ENCODE measurements at regions not wholly inside any gene's neighbourhood (a gene's known extent, or its start where the extent isn't known, plus 50 kb on each side); places are given as distances from the start of the nearest gene placed in this dataset.

GRCh38 chr6:117034971-117035370 lies 157.9 kb downstream of the RFX6 start:
- H3K36me3 ChIP-seq: no peaks in the 10 kb centered on the region
- H3K27me3 ChIP-seq (replicated peaks; ENCODE audit: insufficient read depth): no peaks in the 10 kb centered on the region
- H3K4me3 ChIP-seq: no peak overlapping the region
- TF ChIP-seq POLR2A (IDR thresholded peaks at IDR 0.05) (no peak), CTCF (IDR thresholded peaks at IDR 0.05) (no peak), POLR2AphosphoS5 (IDR thresholded peaks at IDR 0.05) (no peak)
- WGBS: 89% methylated on average over 4 of the region's 4 CpGs
- no peak for DNase-seq (ENCODE audit: low spot score)
- H3K27ac ChIP-seq: no peak overlapping the region
- no peaks in the 10 kb centered on the region for H3K9me3 ChIP-seq
- intact Hi-C loops (cut with DNase I): no loop called here
- no peaks in the 10 kb centered on the region for H3K4me1 ChIP-seq (replicated peaks)

GRCh38 chr6:117050301-117050700 lies 173.3 kb downstream of the RFX6 start:
- intact Hi-C loops (cut with DNase I): no loop called here
- H3K4me3 ChIP-seq: no peak overlapping the region
- H3K9me3 ChIP-seq: no peaks in the 10 kb centered on the region
- no peak for TF ChIP-seq POLR2AphosphoS5 (IDR thresholded peaks at IDR 0.05)
- TF ChIP-seq CTCF (IDR thresholded peaks at IDR 0.05): no peak
- TF ChIP-seq POLR2A (IDR thresholded peaks at IDR 0.05): no peak
- no peaks in the 10 kb centered on the region for H3K27me3 ChIP-seq (replicated peaks; ENCODE audit: insufficient read depth)
- H3K4me1 ChIP-seq (replicated peaks): no peaks in the 10 kb centered on the region
- no peak for DNase-seq (ENCODE audit: low spot score)
- H3K36me3 ChIP-seq: no peaks in the 10 kb centered on the region
- 78% methylated on average over 3 of the region's 3 CpGs for WGBS
- no peak overlapping the region for H3K27ac ChIP-seq

GRCh38 chr6:117072134-117072533 lies 193.2 kb upstream of the VGLL2 start:
- Histone ChIP-seq H3K27me3 (replicated peaks; ENCODE audit: insufficient read depth) (peaks cover 3% of the 10 kb centered on the region), H3K36me3 (no peaks in the 10 kb centered on the region), H3K27ac (no peak overlapping the region), H3K9me3 (no peaks in the 10 kb centered on the region), H3K4me1 (replicated peaks) (no peaks in the 10 kb centered on the region), H3K4me3 (no peak overlapping the region)
- 31% methylated on average over 2 of the region's 2 CpGs for WGBS
- DNase-seq (ENCODE audit: low spot score): no peak
- TF ChIP-seq POLR2AphosphoS5 (IDR thresholded peaks at IDR 0.05) (no peak), CTCF (IDR thresholded peaks at IDR 0.05) (no peak), POLR2A (IDR thresholded peaks at IDR 0.05) (no peak)
- intact Hi-C loops (cut with DNase I): no loop called here

- WGBS: 44% methylated on average over 5 of the region's 5 CpGs
- intact Hi-C loops (cut with DNase I): no loop called here
- no peaks in the 10 kb centered on the region for H3K36me3 ChIP-seq
Observed at GRCh38 chr6:117072781-117073180, 192.6 kb upstream of the VGLL2 start.

More at GRCh38 chr6:117072781-117073180, 192.6 kb upstream of the VGLL2 start:
- Histone ChIP-seq H3K27me3 (replicated peaks; ENCODE audit: insufficient read depth) (peaks cover 3% of the 10 kb centered on the region), H3K27ac (no peak overlapping the region), H3K4me1 (replicated peaks) (no peaks in the 10 kb centered on the region), H3K9me3 (no peaks in the 10 kb centered on the region), H3K4me3 (no peak overlapping the region)
- DNase-seq (ENCODE audit: low spot score): no peak
- TF ChIP-seq POLR2A (IDR thresholded peaks at IDR 0.05) (no peak), CTCF (IDR thresholded peaks at IDR 0.05) (no peak), POLR2AphosphoS5 (IDR thresholded peaks at IDR 0.05) (no peak)
